Thyroid gland (tissue), 4 donors: ENCODE measurements at regions not wholly inside any gene's neighbourhood (a gene's known extent, or its start where the extent isn't known, plus 50 kb on each side); places are given as distances from the start of the nearest gene placed in this dataset.

ENCODE experiments used
- DNase-seq, 2 donors: peaks; one replicate each; pipeline ENCODE4 v3.0.0-alpha.2; 2019
- H3K27ac ChIP-seq, 3 donors: fragments of 200-600 bp; sonication (generic); 1 replicate in 2 of 3; 2 replicates in 1 of 3; pipeline ENCODE4 v1.5.1; 2016 to 2019; ENCODE audit warnings: mild to moderate bottlenecking in 1 of 3, moderate library complexity in 1 of 3
- H3K27me3 ChIP-seq: fragments of 200-600 bp; sonication (generic); one replicate; pipeline ENCODE4 v1.5.1; 2019
- H3K36me3 ChIP-seq, 2 donors: fragments of 200-600 bp; sonication (generic); one replicate each; pipeline ENCODE4 v1.5.1; 2016 to 2019
- H3K4me1 ChIP-seq, 2 donors: fragments of 200-600 bp; sonication (generic); one replicate each; pipeline ENCODE4 v1.5.1; 2017 to 2019
- H3K4me3 ChIP-seq, 3 donors: fragments of 200-600 bp; sonication (generic); replicated peaks in 1 of 3; 1 replicate in 2 of 3; 2 replicates in 1 of 3; pipeline ENCODE4 v1.5.1; 2016; ENCODE audit warnings: mild to moderate bottlenecking in 1 of 3
- H3K9me3 ChIP-seq: fragments of 200-600 bp; sonication (generic); one replicate; pipeline ENCODE4 v1.5.1; 2017
- CTCF ChIP-seq, 6 experiments: fragments of 200-600 bp in 3 of 6; fragments of 450-650 bp in 3 of 6; sonication (generic) in 3 of 6; IDR thresholded peaks; one replicate each; pipeline ENCODE4 v1.5.1; 2016 to 2019; ENCODE audit warnings: antibody characterized with exemption in 6 of 6, mild to moderate bottlenecking in 2 of 6, inconsistent platforms in 1 of 6, moderate library complexity in 1 of 6
- POLR2A ChIP-seq, 2 donors: fragments of 450-650 bp; IDR thresholded peaks; one replicate each; pipeline ENCODE4 v1.6.1; 2017; ENCODE audit warnings: antibody characterized with exemption in 2 of 2, mild to moderate bottlenecking in 2 of 2, moderate library complexity in 1 of 2
- WGBS, 2 donors: methylation state at CpG; one replicate each; pipeline ENCODE4 v1.1.5; 2017; 5-methylcytosine and 5-hydroxymethylcytosine counted together
- intact Hi-C: fragments of 100-400 bp; cut with DNase I; formaldehyde crosslinking; loops from one replicate; pipeline ENCODE4 v1.15.1; 2023

GRCh38 chr10:30185916-30186315 is 126.5 kb upstream of the JCAD start:
- intact Hi-C loops: no loop called here
- TF ChIP-seq CTCF (IDR thresholded peaks at IDR 0.05) (no peak), POLR2A (IDR thresholded peaks at IDR 0.05) (no peak)
- H3K4me1 ChIP-seq: peaks cover 7 to 27% of the 10 kb centered on the region in 2 donors
- 85 to 89% methylated on average over 3 of the region's 3 CpGs for WGBS, 2 donors
- DNase-seq: no peak
- H3K9me3 ChIP-seq: no peaks in the 10 kb centered on the region
- H3K27me3 ChIP-seq: no peaks in the 10 kb centered on the region
- peak overlapping the region in 2 of 3 donors; percentile 2 to 61 for H3K27ac ChIP-seq
- no peaks in the 10 kb centered on the region for H3K36me3 ChIP-seq
- H3K4me3 ChIP-seq: no peak overlapping the region

- no peak overlapping the region for H3K4me3 ChIP-seq
- no peak for DNase-seq
- no peaks in the 10 kb centered on the region for H3K36me3 ChIP-seq
- H3K27me3 ChIP-seq: no peaks in the 10 kb centered on the region
- TF ChIP-seq CTCF (IDR thresholded peaks at IDR 0.05): no peak
- no peak for TF ChIP-seq POLR2A (IDR thresholded peaks at IDR 0.05)
- intact Hi-C loops: no loop called here
- H3K4me1 ChIP-seq: peaks cover 7 to 27% of the 10 kb centered on the region in 2 donors
- no peak overlapping the region for H3K27ac ChIP-seq
- H3K9me3 ChIP-seq: no peaks in the 10 kb centered on the region
- 97 to 100% methylated on average over 1 of the region's 1 CpG for WGBS, 2 donors
Measured at GRCh38 chr10:30185341-30185740, 126.0 kb upstream of the JCAD start.

- no peaks in the 10 kb centered on the region for H3K9me3 ChIP-seq
- no peak overlapping the region for H3K27ac ChIP-seq
- no peaks in the 10 kb centered on the region for H3K27me3 ChIP-seq
- TF ChIP-seq POLR2A (IDR thresholded peaks at IDR 0.05) (no peak), CTCF (IDR thresholded peaks at IDR 0.05) (no peak)
- DNase-seq: no peak
- intact Hi-C loops: no loop called here
- H3K4me1 ChIP-seq: peaks cover 7 to 27% of the 10 kb centered on the region in 2 donors
- no peaks in the 10 kb centered on the region for H3K36me3 ChIP-seq
- WGBS, 2 donors: 74 to 78% methylated on average over 7 of the region's 7 CpGs
- no peak overlapping the region for H3K4me3 ChIP-seq
Measured at GRCh38 chr10:30184397-30185033, 125.1 kb upstream of the JCAD start.

- peak overlapping the region in 1 of 3 donors; percentile 44 for H3K27ac ChIP-seq
- intact Hi-C loops: no loop called here
- peaks cover 7 to 20% of the 10 kb centered on the region in 2 donors for H3K4me1 ChIP-seq
- no peaks in the 10 kb centered on the region for H3K36me3 ChIP-seq
- WGBS, 2 donors: 64 to 71% methylated on average over 5 to 9 of the region's 9 CpGs
- DNase-seq: no peak
- no peaks in the 10 kb centered on the region for H3K27me3 ChIP-seq
- no peak overlapping the region for H3K4me3 ChIP-seq
- TF ChIP-seq CTCF (IDR thresholded peaks at IDR 0.05): no peak
- TF ChIP-seq POLR2A (IDR thresholded peaks at IDR 0.05): no peak
- no peaks in the 10 kb centered on the region for H3K9me3 ChIP-seq
Measured at GRCh38 chr10:30183055-30183402, 123.6 kb upstream of the JCAD start.

GRCh38 chr10:30182191-30183054 is 123.0 kb upstream of the JCAD start:
- no peaks in the 10 kb centered on the region for H3K9me3 ChIP-seq
- no peak overlapping the region for H3K4me3 ChIP-seq
- peaks cover 7 to 16% of the 10 kb centered on the region in 2 donors for H3K4me1 ChIP-seq
- 62 to 63% methylated on average over 25 of the region's 25 CpGs for WGBS, 2 donors
- no peaks in the 10 kb centered on the region for H3K27me3 ChIP-seq
- intact Hi-C loops: no loop called here
- H3K36me3 ChIP-seq: no peaks in the 10 kb centered on the region
- peak overlapping the region in 1 of 3 donors; percentile 44 for H3K27ac ChIP-seq
- no peak for DNase-seq
- TF ChIP-seq CTCF (IDR thresholded peaks at IDR 0.05) (no peak), POLR2A (IDR thresholded peaks at IDR 0.05) (no peak)
